ES-I3 (cell line): ENCODE measurements at regions not wholly inside any gene's neighbourhood (a gene's known extent, or its start where the extent isn't known, plus 50 kb on each side); places are given as distances from the start of the nearest gene placed in this dataset.

Experiments
- H3K36me3 ChIP-seq: 2 replicates; pipeline ENCODE4 v1.6.1; 2013; ENCODE audit warnings: mild to moderate bottlenecking, low read length, control low read depth, moderate library complexity; ENCODE audit not compliant: insufficient read depth
- H3K4me1 ChIP-seq: 2 replicates; pipeline ENCODE4 v1.6.1; 2013; ENCODE audit warnings: mild to moderate bottlenecking, control low read depth, low read length; ENCODE audit not compliant: insufficient read depth
- H3K9ac ChIP-seq: 2 replicates; pipeline ENCODE4 v1.6.1; 2013; ENCODE audit warnings: low read depth, mild to moderate bottlenecking, low read length, moderate library complexity
- H3K9me3 ChIP-seq: 2 replicates; pipeline ENCODE4 v1.6.1; 2013; ENCODE audit warnings: mild to moderate bottlenecking, low read length, moderate library complexity; ENCODE audit not compliant: control insufficient read depth, insufficient read depth

DNA sequence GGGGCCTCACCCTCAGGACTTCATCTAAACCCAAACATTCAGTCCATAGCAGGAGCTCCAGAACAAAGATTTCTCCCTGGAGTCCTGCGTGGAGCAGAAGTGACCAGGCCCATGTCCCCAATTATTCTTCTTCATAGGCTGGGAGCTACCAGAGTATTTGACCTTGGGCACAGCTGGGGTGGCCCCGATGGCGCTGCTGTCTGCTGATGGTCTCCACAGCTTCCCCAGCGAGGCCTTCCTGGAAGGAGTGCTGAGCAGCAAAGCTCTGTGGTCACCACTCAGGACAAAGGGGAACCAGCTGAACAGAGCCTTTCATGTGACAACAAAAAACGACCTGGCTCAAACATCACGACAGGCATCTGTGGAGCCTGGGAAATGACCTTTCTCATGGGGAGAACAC, 62.7 kb upstream of the ARGLU1 start:
- Histone ChIP-seq H3K36me3 (no peaks in the 10 kb centered on the region), H3K9me3 (no peaks in the 10 kb centered on the region), H3K9ac (no peak overlapping the region), H3K4me1 (no peaks in the 10 kb centered on the region)

DNA sequence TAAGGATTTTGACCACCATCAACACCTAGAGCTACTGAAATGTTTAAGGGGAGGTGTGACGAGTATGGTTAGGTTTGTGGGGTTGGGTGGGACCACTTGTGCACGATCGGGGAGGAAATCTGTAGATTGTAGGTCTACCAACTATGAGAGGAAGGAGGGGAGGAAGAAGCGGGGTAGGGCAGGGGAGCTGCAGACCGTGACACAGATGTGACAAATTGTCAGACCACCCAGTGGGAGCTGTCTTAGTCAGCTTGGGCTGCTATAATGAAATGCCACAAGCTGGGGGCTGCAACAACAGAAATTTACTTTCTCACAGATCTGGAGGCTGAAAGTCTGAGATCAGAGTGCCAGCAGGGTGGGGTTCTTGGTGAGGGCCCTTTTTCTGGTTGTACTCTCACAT, 62.2 kb upstream of the ARGLU1 start:
- Histone ChIP-seq H3K4me1 (no peaks in the 10 kb centered on the region), H3K9me3 (no peaks in the 10 kb centered on the region), H3K36me3 (no peaks in the 10 kb centered on the region), H3K9ac (no peak overlapping the region)

GRCh38 chr13:106628936-106629659, 61.2 kb upstream of the ARGLU1 start:
- Histone ChIP-seq H3K9me3 (no peaks in the 10 kb centered on the region), H3K9ac (no peak overlapping the region), H3K36me3 (no peaks in the 10 kb centered on the region), H3K4me1 (no peaks in the 10 kb centered on the region)

- H3K9ac ChIP-seq = no peak overlapping the region
- no peaks in the 10 kb centered on the region for H3K4me1 ChIP-seq
- no peaks in the 10 kb centered on the region for H3K36me3 ChIP-seq
Observed at GRCh38 chr13:106626473-106626872, 58.5 kb upstream of the ARGLU1 start.

GRCh38 chr13:106625578-106625977, 57.6 kb upstream of the ARGLU1 start:
- no peaks in the 10 kb centered on the region for H3K9me3 ChIP-seq
- H3K36me3 ChIP-seq = no peaks in the 10 kb centered on the region

More at GRCh38 chr13:106626473-106626872, 58.5 kb upstream of the ARGLU1 start:
- no peaks in the 10 kb centered on the region for H3K9me3 ChIP-seq

DNA sequence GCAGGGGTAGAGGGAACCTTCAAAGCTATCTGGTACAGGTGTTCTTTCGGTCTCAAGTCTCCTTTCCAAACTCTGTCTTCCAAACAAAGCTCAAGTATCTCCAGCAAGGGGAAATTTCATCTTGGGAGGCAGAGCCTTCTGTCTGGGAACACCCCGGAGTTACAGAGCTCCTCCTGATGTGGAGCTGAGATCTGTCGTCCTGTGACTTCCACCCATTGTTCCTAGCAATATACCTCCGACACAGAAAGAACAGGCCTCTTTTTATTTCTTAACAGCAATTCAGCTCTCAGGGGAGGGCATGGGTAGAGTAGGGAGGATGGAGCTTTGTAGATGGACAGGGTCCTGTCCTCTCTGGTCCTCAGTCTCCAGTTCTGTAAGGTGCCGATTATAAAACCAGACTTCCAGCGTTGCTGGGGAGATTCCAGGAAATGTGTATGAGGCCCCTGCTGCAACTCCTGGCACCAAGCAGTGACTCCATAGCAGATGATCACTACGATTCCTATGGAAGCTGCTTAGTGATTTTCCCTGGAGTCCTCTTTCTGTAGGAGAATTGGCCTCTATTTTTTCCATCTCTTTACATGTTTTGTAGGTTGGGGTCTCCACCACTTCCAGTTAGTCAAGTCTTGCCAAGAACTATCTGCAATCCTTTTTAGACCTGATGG, 56.0 kb upstream of the ARGLU1 start:
- H3K9me3 ChIP-seq = no peaks in the 10 kb centered on the region
- H3K36me3 ChIP-seq = no peaks in the 10 kb centered on the region
- peaks cover 10% of the 10 kb centered on the region; the same call in 1 of the 2 replicates for H3K4me1 ChIP-seq
- H3K9ac ChIP-seq = no peak overlapping the region

More at GRCh38 chr13:106625578-106625977, 57.6 kb upstream of the ARGLU1 start:
- peaks cover 4% of the 10 kb centered on the region; the same call in 1 of the 2 replicates for H3K4me1 ChIP-seq
- no peak overlapping the region for H3K9ac ChIP-seq

DNA sequence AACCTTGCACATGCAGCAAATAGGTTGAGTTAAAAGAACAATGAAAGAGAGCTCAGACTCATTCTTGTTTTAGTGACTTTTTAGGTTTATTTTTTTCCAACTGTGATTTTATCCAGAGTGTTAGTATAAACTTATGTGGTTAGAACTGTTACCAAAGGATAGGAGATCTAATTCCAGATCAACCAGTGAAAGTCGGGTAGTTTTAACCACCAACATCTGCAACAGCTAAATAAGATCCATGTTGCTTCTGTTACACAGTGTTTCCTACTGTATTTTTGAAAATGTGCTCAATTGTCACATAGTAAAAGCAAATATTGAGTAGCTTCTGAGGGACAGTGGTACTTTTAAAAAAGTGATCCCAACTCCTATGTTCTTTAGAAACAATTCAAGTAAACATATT, 53.9 kb upstream of the ARGLU1 start:
- H3K9ac ChIP-seq = no peak overlapping the region
- peaks cover 24% of the 10 kb centered on the region for H3K4me1 ChIP-seq

DNA sequence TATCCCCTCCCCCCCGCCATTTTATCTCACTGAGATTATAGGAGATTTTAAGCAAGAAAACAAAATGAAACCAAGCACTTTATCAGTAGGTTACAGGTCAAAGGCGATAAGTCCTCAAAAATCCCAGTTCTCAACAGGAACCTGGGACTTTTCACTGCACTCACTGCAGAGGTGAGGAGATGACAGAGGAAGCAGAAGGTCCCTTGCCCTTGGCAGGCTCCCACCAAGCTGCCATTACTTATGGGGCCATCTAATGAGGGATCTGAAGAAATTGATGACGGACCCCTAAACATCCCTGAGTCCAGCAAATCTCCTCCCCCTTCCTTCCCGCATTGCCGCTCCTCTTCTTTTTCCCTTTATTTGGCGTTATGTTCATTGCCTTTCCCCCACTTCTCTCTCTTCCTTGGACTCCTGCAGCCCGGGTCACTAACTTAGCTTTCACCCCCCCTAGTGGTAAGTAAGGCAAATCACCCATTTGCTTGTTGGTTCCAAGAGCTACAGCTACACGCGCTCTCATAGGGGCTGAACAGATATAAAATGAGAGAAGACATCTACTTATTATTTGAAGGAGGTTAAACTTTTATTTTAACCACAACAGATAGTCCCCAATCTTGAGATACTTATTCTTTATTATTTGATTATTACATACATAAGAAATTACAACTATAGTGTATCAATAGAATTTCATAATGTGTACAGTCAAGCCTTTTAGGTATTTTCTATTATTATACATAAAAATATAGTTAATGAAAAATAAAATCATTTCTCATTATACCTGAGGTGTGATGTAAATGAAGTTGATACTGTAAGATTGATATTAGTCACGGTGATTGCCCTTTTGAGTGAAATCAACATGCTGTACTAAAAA, 52.0 kb upstream of the ARGLU1 start:
- Histone ChIP-seq H3K36me3 (no peaks in the 10 kb centered on the region), H3K9ac (peak overlapping the region; percentile 22; the same call in 1 of the 2 replicates), H3K9me3 (no peaks in the 10 kb centered on the region), H3K4me1 (peaks cover 26% of the 10 kb centered on the region)

More for the DNA sequence above, 53.9 kb upstream of the ARGLU1 start:
- Histone ChIP-seq H3K9me3 (no peaks in the 10 kb centered on the region), H3K36me3 (no peaks in the 10 kb centered on the region)
